ENCODE measurements at regions not wholly inside any gene's neighbourhood (a gene's known extent, or its start where the extent isn't known, plus 50 kb on each side); places are given as distances from the start of the nearest gene placed in this dataset.
"Not testable (repeated sequence)": the region's sequence is repeated elsewhere in the genome, so short reads cannot be mapped to it uniquely, and the experiment has no call there.

DNA sequence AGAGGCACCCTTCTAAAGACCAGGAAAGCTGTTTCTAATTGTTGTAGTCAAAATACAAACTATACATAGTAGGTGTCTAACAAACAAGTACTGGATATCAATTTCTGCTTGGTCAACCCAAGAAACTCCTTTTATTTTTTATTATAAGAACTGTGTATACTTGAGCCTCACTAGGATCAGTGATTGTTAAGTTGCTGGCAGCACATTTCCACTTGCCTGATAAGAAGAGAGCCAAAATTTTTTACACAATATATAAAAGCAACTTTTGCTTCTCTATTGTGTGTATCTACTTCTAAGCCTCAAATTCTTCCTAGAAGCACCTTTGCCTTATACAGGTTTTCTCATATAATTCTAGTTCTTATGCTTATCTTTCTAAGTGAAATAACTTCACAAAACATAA lies 703.0 kb upstream of the EPHA5 start:
- Mint-ChIP-seq H3K4me1 (no peaks in the 10 kb centered on the region), H3K9me3 (no peaks in the 10 kb centered on the region), H3K4me3 (no peak overlapping the region), H3K27ac (no peak overlapping the region), H3K36me3 (ENCODE audit: low read depth) (no peaks in the 10 kb centered on the region), H3K27me3 (ENCODE audit: low read depth) (no peaks in the 10 kb centered on the region)
- TF ChIP-seq, protein P1, sequence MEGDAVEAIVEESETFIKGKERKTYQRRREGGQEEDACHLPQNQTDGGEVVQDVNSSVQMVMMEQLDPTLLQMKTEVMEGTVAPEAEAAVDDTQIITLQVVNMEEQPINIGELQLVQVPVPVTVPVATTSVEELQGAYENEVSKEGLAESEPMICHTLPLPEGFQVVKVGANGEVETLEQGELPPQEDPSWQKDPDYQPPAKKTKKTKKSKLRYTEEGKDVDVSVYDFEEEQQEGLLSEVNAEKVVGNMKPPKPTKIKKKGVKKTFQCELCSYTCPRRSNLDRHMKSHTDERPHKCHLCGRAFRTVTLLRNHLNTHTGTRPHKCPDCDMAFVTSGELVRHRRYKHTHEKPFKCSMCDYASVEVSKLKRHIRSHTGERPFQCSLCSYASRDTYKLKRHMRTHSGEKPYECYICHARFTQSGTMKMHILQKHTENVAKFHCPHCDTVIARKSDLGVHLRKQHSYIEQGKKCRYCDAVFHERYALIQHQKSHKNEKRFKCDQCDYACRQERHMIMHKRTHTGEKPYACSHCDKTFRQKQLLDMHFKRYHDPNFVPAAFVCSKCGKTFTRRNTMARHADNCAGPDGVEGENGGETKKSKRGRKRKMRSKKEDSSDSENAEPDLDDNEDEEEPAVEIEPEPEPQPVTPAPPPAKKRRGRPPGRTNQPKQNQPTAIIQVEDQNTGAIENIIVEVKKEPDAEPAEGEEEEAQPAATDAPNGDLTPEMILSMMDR (IDR thresholded peaks at IDR 0.05; ENCODE audit: unreplicated experiment in 3 of 3): no peak

DNA sequence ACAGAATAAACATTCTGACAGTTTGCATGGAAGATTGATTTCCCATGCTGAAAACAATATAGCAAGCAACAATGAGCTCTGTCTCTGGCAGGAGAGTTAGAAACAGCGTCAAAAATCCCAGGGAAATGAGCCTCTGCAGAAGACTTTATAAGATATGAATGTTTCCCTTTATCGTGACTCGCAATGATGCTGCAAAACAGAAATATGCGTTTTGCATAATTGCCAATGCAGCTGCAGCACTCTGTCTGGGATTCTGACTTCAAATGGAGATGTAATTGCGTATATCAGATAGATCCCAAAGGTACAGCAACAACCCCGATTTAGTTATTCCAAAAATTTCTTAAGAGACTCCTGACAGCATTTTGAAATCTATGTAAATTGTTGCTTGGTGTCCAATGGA lies 702.4 kb upstream of the EPHA5 start:
- Mint-ChIP-seq H3K4me3 (no peak overlapping the region), H3K4me1 (no peaks in the 10 kb centered on the region), H3K9me3 (no peaks in the 10 kb centered on the region), H3K27ac (no peak overlapping the region), H3K27me3 (ENCODE audit: low read depth) (no peaks in the 10 kb centered on the region), H3K36me3 (ENCODE audit: low read depth) (no peaks in the 10 kb centered on the region)
- TF ChIP-seq, protein P1 (IDR thresholded peaks at IDR 0.05; ENCODE audit: unreplicated experiment in 3 of 3): no peak

DNA sequence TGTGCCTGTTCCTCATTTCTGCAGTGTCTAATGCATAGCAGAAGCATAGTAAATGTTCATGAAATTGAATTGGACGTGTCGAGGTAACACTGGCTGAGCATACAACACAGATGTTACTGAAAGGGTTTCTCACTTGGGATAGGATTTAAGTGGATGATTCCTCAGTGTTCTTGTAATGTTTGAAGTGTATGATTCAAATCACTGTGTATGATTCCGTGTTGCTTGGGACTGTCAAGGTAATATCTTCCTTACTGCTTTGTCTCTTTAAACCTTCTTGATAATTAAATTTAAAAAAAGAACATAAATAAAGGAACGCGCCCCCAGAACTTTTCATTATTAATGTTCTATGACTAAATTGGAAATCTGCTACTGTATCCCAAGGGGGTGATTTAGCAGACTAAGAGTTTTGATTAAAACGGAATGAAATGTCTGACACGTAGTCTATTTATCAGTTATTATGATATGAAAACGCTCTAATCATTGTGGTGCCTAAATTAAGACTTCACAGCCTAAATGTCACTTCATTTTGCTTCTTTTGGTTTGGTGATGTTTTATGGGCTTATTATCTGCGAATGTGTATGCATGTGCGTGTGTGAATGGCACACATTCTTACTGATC lies 696.9 kb upstream of the EPHA5 start:
- H3K27me3 Mint-ChIP-seq (ENCODE audit: low read depth): no peaks in the 10 kb centered on the region
- no peaks in the 10 kb centered on the region for H3K36me3 Mint-ChIP-seq (ENCODE audit: low read depth)
- TF ChIP-seq, protein P1 (IDR thresholded peaks at IDR 0.05; ENCODE audit: unreplicated experiment in 3 of 3): no peak
- no peaks in the 10 kb centered on the region for H3K4me1 Mint-ChIP-seq
- no peaks in the 10 kb centered on the region for H3K9me3 Mint-ChIP-seq
- H3K4me3 Mint-ChIP-seq: no peak overlapping the region
- no peak overlapping the region for H3K27ac Mint-ChIP-seq

DNA sequence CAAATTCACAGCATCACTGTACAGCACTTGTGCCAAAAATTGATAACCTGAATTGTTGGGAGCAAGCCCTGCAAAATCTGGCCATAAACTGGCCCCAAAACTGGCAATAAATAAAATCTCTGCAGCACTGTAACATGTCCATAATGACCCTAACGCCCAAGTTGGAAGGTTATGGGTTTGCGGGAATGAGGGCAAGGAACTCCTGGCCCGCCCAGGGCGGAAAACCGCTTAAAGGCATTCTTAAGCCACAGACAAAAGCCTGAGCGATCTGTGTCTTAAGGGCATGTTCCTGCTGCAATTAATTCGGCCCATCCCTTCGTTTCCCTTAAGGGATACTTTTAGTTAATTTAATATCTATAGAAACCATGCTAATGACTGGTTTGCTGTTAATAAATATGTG lies 690.1 kb upstream of the EPHA5 start:
- not testable (repeated sequence) for H3K27ac Mint-ChIP-seq; H3K4me3 Mint-ChIP-seq; H3K36me3 Mint-ChIP-seq (ENCODE audit: low read depth); H3K27me3 Mint-ChIP-seq (ENCODE audit: low read depth); H3K9me3 Mint-ChIP-seq; H3K4me1 Mint-ChIP-seq

DNA sequence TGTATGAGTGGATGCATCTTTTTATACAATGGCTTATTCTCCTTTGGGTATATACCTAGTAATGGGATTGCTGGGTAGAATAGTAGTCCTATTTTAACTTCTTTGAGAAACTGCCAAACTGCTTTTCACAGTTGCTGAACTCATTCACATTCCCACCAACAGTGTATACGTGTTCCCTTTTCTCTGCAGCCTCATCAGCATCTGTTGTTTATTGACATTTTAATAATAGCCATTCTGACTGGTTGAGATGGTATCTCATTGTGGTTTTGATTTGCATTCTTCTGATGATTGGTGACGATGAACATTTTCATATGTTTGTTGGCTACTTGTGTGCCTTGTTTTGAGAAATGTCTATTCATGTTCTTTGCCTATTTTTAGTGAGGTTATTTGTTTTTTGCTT lies 687.0 kb upstream of the EPHA5 start:
- Mint-ChIP-seq H3K27ac (no peak overlapping the region), H3K4me3 (no peak overlapping the region), H3K27me3 (ENCODE audit: low read depth) (no peaks in the 10 kb centered on the region), H3K36me3 (ENCODE audit: low read depth) (no peaks in the 10 kb centered on the region), H3K9me3 (no peaks in the 10 kb centered on the region), H3K4me1 (no peaks in the 10 kb centered on the region)
- TF ChIP-seq, protein P1 (IDR thresholded peaks at IDR 0.05; ENCODE audit: unreplicated experiment in 3 of 3): no peak

DNA sequence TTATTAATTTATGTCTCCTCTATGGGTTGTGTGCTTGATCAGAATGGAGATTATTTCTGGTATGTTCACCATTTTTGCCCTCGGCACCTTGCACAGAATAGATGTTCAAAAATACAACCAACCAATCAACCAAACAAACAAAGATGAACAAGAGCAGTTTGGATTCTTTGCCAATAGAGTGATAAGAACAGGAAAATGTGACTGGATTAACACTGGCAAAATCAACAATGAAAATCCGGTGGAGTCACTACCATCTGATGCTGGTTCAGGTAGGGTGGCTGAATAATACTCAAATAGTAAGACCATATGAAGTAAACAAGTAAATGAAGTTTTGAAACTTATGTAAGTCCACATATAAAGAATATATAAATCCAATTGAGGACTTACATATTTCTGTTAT lies 685.0 kb upstream of the EPHA5 start:
- TF ChIP-seq, protein P1 (IDR thresholded peaks at IDR 0.05; ENCODE audit: unreplicated experiment in 3 of 3): no peak
- Mint-ChIP-seq H3K27ac (no peak overlapping the region), H3K9me3 (no peaks in the 10 kb centered on the region), H3K4me3 (no peak overlapping the region), H3K36me3 (ENCODE audit: low read depth) (no peaks in the 10 kb centered on the region), H3K4me1 (no peaks in the 10 kb centered on the region), H3K27me3 (ENCODE audit: low read depth) (no peaks in the 10 kb centered on the region)
